Right ventricle myocardium inferior (tissue), 1 donor: ENCODE measurements at regions not wholly inside any gene's neighbourhood (a gene's known extent, or its start where the extent isn't known, plus 50 kb on each side); places are given as distances from the start of the nearest gene placed in this dataset.
A peak's percentile ranks its signal among the peaks of the same experiment; 100 is the strongest.

Source experiments
- ATAC-seq: fragments of 200-7000 bp; cut with Tn5 transposase; one replicate; pipeline ENCODE4 v1.9.1; 2020; ENCODE audit warnings: mild to moderate bottlenecking, moderate library complexity
- DNase-seq: peaks from one replicate; pipeline ENCODE4 v3.0.0; 2021; ENCODE audit errors: missing footprints
- intact Hi-C: fragments of 100-400 bp; cut with DNase I; formaldehyde crosslinking; loops from one replicate; pipeline ENCODE4 v1.11.0; 2022
- donor health status: DM: no; HTN: yes; CAD: no; lungs with severe emphysema.

- DNase-seq (no peak), ATAC-seq (no peak)
- intact Hi-C loops: no loop called here
Measured at GRCh38 chr2:106701203-106702022, 184.6 kb downstream of the ST6GAL2 start.

- intact Hi-C loops: no loop called here
- DNase-seq (no peak), ATAC-seq (no peak)
Measured at GRCh38 chr2:106703161-106703560, 182.8 kb downstream of the ST6GAL2 start.

- no peak for DNase-seq
- ATAC-seq: no peak
- intact Hi-C loops: no loop called here
Measured at GRCh38 chr2:106704798-106705197, 181.2 kb downstream of the ST6GAL2 start.

GRCh38 chr2:106705877-106706276 is 180.1 kb downstream of the ST6GAL2 start:
- no peak for DNase-seq
- intact Hi-C loops: no loop called here
- no peak for ATAC-seq

GRCh38 chr2:106706283-106706682 is 179.7 kb downstream of the ST6GAL2 start:
- DNase-seq (no peak), ATAC-seq (no peak)
- intact Hi-C loops: no loop called here

GRCh38 chr2:106708209-106708608 is 177.8 kb downstream of the ST6GAL2 start:
- DNase-seq: no peak
- peak; percentile 56 for ATAC-seq
- intact Hi-C loops: no loop called here

GRCh38 chr2:106709229-106709628 is 176.7 kb downstream of the ST6GAL2 start:
- no peak for DNase-seq
- ATAC-seq: no peak
- intact Hi-C loops: no loop called here

GRCh38 chr2:106719222-106719621 is 166.7 kb downstream of the ST6GAL2 start:
- ATAC-seq (no peak), DNase-seq (no peak)
- intact Hi-C loops: no loop called here

GRCh38 chr2:106720026-106720425 is 165.9 kb downstream of the ST6GAL2 start:
- intact Hi-C loops: no loop called here
- DNase-seq: no peak
- ATAC-seq: no peak

- intact Hi-C loops: no loop called here
- no peak for ATAC-seq
- no peak for DNase-seq
Measured at GRCh38 chr2:106724301-106724794, 161.6 kb downstream of the ST6GAL2 start.

GRCh38 chr2:106734165-106734564 is 151.8 kb downstream of the ST6GAL2 start:
- DNase-seq (no peak), ATAC-seq (no peak)
- intact Hi-C loops: no loop called here

GRCh38 chr2:106735807-106736206 is 150.2 kb downstream of the ST6GAL2 start:
- DNase-seq (no peak), ATAC-seq (no peak)
- intact Hi-C loops: no loop called here

- DNase-seq: no peak
- no peak for ATAC-seq
- intact Hi-C loops: no loop called here
Measured at GRCh38 chr2:106736221-106736620, 149.7 kb downstream of the ST6GAL2 start.

- ATAC-seq (peak; percentile 64), DNase-seq (no peak)
- intact Hi-C loops: no loop called here
Measured at GRCh38 chr2:106745468-106745867, 140.5 kb downstream of the ST6GAL2 start.

- intact Hi-C loops: no loop called here
- DNase-seq: no peak
- no peak for ATAC-seq
Measured at GRCh38 chr2:106749823-106750222, 136.1 kb downstream of the ST6GAL2 start.
